ENCODE measurements at regions not wholly inside any gene's neighbourhood (a gene's known extent, or its start where the extent isn't known, plus 50 kb on each side); places are given as distances from the start of the nearest gene placed in this dataset.

- no peak for DNase-seq (ENCODE audit: low read depth)
- TF ChIP-seq CTCF (conservative IDR thresholded peaks at IDR 0.05; ENCODE audit: control insufficient read depth, insufficient read depth, low read depth, low read length): no peak
- H3K4me3 ChIP-seq (ENCODE audit: control insufficient read depth, low read depth, low read length): no peak overlapping the region
Observed at GRCh38 chr4:126678618-126679017, 954.1 kb upstream of the INTU start.

- no peak overlapping the region for H3K4me3 ChIP-seq (ENCODE audit: control insufficient read depth, low read depth, low read length)
- TF ChIP-seq CTCF (conservative IDR thresholded peaks at IDR 0.05; ENCODE audit: control insufficient read depth, insufficient read depth, low read depth, low read length): no peak
- DNase-seq (ENCODE audit: low read depth): no peak
Observed at GRCh38 chr4:126679303-126679702, 953.5 kb upstream of the INTU start.

GRCh38 chr4:126682250-126682649 is 950.5 kb upstream of the INTU start:
- H3K4me3 ChIP-seq (ENCODE audit: control insufficient read depth, low read depth, low read length): no peak overlapping the region

GRCh38 chr4:126686491-126686890 is 946.3 kb upstream of the INTU start:
- H3K4me3 ChIP-seq (ENCODE audit: control insufficient read depth, low read depth, low read length): no peak overlapping the region
- DNase-seq (ENCODE audit: low read depth): no peak
- TF ChIP-seq CTCF (conservative IDR thresholded peaks at IDR 0.05; ENCODE audit: control insufficient read depth, insufficient read depth, low read depth, low read length): no peak

More at GRCh38 chr4:126682250-126682649, 950.5 kb upstream of the INTU start:
- TF ChIP-seq CTCF (conservative IDR thresholded peaks at IDR 0.05; ENCODE audit: control insufficient read depth, insufficient read depth, low read depth, low read length): no peak
- DNase-seq (ENCODE audit: low read depth): no peak

- H3K4me3 ChIP-seq (ENCODE audit: control insufficient read depth, low read depth, low read length): no peak overlapping the region
- DNase-seq (ENCODE audit: low read depth): peak; percentile 41
- no peak for TF ChIP-seq CTCF (conservative IDR thresholded peaks at IDR 0.05; ENCODE audit: control insufficient read depth, insufficient read depth, low read depth, low read length)
Observed at GRCh38 chr4:126687655-126688358, 945.0 kb upstream of the INTU start.

- TF ChIP-seq CTCF (conservative IDR thresholded peaks at IDR 0.05; ENCODE audit: control insufficient read depth, insufficient read depth, low read depth, low read length): no peak
- no peak overlapping the region for H3K4me3 ChIP-seq (ENCODE audit: control insufficient read depth, low read depth, low read length)
- DNase-seq (ENCODE audit: low read depth): no peak
Observed at GRCh38 chr4:126691797-126692196, 941.0 kb upstream of the INTU start.
